HG02642 (cell line): ENCODE measurements at regions not wholly inside any gene's neighbourhood (a gene's known extent, or its start where the extent isn't known, plus 50 kb on each side); places are given as distances from the start of the nearest gene placed in this dataset.
"Not testable (repeated sequence)": the region's sequence is repeated elsewhere in the genome, so short reads cannot be mapped to it uniquely, and the experiment has no call there.

Experiments
- ATAC-seq: cut with Tn5 transposase; IDR thresholded peaks from one replicate; pipeline ENCODE4 v1.9.1; 2021; ENCODE audit warnings: mild to moderate bottlenecking; ENCODE audit not compliant: unreplicated experiment, poor library complexity

DNA sequence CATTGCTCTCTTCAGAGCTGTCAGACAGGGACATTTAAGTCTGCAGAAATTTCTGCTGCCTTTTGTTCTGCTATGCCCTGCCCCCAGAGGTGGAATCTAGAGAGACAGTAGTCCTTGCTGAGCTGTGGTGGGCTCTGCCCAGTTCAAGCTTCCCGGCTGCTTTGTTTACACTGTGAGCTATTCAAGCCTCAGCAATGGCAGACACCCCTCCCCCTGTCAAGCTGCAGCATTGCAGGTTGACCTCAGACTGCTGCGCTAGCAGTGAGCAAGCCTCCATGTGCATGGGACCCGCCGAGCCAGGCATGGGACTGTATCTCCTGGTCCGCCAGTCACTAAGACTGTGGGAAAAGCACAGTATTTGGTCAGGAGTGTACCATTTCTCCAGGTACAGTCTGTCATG lies 53.6 kb upstream of the MAPK10 start:
- not testable (repeated sequence) for ATAC-seq

DNA sequence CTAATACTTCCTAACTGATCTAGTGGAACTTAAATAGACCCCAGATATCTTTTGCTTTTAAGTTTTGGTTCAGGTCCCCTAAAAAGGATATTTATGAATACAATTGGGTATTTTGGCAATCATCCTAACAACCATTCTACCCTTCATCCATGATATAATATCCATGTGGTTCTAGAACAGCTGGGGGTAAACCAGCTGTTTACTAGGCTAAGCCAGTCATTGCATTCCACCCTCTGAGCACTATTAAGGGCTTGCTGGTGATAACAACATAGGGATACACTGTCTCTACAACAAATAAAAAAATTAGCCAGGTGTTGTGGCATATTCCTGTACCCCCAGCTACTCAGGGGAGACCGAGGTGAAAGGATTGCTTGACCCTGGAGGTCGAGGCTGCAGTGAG lies 54.8 kb upstream of the MAPK10 start:
- ATAC-seq, result no peak

DNA sequence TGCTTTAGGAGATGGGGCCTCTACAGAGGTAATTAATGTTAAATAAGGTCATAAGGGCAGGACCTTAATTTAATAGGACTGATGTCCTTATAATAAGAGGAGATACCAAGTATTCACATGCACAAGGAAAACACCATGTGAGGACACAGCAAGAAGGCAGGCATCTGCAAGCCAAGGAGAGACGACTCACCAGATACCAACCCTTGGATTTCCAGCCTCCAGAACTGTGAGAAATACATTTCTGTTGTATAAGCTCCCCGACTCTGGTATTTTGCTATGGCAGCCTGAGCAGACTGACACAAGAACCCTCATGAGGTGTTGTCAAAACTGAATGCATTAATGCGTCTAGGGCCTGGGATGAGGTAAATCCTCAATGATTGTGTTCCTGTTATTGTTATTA lies 56.2 kb upstream of the MAPK10 start:
- ATAC-seq, result no peak

DNA sequence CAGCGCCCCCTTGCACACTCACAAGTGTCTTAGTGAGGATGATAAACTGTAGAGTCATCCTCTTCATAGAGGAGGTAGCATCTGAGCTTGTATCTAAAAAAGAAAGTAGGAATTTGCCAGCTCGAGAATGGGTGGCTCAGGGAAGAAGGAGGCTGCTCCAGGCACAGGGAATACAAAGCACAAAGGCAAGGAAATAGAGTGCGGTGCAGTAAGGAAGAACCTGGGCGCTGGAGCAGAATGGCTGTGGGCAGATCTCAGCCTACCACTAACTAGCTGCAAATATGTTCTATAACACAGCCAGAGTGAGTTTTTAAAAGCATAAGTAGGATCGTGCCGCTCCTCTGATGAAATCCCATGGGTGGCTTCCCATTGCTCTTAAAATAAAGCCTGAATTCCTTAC lies 61.6 kb upstream of the MAPK10 start:
- no peak for ATAC-seq

DNA sequence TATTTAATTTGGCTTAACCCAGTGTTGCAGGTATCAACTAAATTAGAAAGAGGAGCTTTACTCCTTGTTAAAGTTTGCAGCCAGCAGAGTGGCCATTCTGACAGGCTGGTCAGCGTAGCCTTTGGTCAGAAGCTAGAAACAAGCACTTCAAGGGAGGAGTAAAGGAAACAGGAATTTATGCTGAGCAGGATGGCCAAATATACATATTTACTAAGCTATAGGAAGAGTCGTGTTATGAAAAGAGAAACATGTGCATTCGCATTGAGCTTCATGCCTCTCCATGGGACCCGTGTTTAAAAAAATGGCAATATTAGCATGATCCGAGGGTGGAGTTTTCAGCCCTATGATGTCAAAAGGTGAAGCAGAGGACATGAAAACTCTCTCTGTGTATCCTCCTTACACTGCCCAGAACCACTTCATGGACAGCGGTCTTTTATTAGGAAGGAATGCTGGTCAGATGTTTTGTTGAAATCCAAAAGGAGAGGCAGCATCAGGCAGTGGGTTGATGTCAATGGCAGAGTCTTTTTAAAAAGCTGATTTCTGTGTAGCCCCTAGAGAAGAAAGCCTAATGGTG lies 71.8 kb upstream of the MAPK10 start:
- no peak for ATAC-seq

DNA sequence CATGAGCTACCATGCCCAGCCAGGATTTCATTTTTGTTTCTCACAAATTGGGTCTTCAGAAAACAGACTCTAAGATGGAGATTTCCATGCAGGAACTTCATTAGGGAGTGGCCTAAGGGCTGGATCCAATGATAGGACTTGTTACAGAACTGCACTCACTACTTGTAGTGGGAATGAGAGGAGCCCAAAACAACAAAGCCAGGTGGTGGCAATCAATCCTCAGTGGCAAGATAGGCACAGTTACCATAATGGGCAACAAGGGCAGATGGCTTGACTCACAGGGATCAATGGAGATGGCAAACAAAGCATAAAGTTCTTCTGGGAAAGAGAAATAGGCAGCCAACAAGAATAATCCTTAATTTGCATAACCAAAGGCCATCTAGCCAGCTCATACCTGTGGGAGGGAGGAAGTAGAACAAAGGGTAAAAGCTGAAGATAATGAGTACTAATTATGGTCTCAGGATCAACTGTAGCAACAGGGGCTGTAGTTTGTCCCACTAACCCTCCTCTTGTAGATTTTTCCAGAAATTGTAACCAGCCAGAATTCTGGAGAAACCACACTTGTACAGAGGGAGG lies 72.8 kb upstream of the MAPK10 start:
- no peak for ATAC-seq

DNA sequence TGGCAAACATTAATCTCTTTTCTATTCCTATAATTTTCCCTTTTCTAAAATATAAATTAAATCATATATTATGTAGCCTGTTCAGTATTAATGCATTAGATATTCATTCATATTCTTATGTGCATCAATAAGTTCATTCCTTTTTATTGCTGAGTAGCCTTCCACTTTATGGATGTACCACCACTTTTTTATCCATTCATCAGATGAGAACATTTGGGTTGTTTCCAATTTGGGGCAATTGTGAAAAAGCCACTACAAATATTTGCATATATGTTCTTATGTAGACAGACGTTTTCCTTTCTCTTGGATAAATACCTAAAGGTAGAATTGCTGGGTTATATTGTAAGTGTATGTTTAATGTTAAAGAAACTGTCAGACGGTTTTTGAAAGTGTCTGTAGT lies 79.4 kb upstream of the MAPK10 start:
- ATAC-seq, result no peak

DNA sequence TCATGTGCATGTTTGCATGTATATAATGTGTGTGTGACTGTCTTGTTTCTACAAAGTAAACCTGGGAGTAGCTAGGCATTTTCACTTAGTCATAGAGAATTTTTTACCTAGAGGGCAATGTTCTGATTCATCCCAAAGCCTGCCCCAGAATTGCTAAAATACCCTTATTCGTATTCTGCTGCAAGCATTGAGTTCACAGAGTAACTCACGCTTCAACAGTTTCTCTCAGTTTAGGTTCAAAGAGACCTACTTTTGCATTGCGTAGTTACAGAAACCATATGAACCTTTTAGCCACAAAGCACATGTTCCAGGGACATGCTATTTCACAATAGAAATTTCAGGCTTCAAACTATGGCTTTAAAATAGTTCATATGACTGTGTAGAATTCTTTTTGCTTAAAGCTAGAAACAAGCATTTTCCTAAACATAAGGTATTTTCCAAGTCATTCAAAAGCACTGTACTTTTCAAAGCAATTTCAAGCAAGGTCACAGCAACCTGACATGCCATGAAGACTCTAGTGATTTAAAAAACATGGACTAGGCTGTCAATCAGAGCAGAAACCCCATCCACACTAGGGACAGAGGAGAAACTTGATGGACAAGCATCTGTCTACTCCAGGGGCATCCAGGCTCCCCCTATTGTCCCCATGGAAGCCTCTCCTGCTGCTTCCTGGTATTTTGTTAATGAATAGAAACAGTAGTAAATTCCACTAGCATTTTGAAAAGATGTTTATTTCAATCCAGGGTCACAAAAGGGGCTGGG lies 81.5 kb upstream of the MAPK10 start:
- ATAC-seq, result peak; percentile 75

DNA sequence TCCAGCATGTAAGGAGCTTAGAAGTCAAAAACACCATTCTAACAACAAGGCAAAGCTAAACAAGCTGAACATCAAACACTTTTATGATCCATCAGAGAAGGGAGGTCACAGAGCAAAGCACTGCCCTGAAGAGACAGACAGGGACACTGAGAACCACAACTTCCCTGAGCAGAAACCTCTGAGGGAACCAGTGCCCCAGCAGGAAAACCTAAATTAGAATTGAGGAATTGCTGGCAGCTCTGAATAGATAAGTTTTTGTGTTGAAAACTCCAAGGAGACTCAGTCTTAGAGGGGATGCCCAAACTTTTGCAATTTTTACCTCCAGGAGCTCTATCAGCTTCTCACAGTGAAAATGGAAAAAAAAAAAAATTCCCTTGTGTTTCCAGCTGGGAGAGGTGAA lies 83.0 kb upstream of the MAPK10 start:
- ATAC-seq, result no peak

DNA sequence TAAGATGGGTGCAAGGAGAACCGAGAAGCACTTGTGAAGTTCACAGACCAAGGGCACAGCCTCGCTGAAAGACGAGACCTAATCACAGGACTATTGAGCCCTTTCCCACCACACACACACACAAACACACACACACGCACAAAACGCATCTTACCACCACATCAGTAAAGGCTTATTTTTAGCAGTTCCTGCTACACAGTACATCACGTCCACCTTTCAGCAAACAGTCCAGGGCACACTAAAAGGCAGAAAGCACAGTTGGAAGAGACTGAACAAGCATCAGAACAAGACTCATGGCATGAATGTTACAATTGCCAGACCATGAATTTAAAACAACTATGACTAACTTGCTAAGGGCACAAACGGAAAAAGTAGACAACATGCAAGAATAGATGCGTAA lies 83.6 kb upstream of the MAPK10 start:
- no peak for ATAC-seq

DNA sequence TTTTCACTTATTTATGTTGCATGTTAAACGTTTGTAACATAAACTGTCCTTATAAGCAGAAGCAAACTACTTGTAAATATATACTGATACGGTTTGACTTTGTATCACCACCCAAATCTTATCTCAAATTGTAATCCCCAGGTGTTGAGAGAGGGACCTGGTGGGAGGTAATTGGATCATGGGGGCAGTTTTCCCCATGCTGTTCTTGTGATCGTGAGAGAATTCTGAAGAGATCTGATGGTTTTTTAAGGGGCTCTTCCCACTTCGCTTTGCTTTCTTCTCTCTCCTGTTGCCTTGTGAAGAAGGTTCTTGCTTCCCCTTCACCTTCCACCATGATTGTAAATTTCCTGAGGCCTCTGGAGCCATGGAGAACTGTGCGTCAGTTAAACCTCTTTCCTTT lies 87.1 kb upstream of the MAPK10 start:
- no peak for ATAC-seq

DNA sequence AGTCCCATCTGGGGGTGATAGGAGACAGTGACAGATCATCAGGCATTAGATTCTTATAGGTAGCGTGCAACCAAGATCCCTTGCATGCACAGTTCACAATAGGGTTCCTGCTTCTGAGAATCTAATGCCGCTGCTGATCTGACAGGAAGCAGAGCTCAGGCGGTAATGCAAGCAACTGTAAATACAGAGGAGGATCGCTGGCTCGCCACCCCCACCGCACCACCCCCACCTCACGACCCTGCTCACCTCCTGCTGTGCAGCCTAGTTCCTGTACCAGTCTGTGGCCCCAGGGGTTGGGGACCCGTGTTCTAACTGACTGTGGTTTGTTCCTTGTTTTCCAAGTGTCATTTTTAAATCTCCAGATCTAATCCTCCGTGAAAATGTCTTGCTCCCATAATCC lies 89.0 kb upstream of the MAPK10 start:
- no peak for ATAC-seq

DNA sequence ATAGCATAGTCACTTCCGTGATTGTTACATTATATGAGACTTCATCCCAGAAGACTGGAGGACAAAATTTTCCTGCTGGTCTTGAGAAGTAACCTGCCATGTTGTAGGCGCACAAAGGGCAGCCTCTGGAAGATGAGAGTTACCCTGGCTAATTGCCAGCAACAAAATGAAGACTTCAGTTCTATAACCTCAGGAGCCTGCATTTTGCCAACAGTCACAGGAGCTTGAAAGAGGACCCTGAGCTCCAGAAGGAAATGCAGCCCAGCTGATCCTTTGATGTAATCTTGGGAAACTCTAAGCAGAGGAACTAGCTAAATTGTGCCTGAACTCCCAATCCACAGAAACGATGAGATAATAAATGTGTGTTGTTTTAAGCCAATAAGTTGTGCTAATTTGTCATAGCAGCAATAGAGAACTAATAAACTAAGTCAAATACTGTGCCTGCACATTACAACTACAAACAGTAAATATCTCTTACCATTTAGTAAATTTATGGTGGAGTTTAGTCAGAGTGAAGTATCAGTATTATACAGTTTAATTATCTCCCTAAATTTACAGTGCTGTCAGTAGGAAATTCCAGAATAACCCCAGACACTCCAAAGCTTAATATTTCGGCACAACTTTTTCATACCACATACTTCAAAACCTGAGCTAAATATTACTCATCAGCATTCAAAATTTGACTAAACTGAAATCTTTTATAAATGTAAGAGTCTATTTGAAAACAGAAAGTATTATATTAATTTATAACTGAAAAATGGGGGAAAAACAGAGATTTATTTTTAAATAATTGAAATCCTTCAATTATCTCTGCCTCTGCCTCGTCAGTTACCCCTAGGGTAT lies 90.1 kb upstream of the MAPK10 start:
- no peak for ATAC-seq

DNA sequence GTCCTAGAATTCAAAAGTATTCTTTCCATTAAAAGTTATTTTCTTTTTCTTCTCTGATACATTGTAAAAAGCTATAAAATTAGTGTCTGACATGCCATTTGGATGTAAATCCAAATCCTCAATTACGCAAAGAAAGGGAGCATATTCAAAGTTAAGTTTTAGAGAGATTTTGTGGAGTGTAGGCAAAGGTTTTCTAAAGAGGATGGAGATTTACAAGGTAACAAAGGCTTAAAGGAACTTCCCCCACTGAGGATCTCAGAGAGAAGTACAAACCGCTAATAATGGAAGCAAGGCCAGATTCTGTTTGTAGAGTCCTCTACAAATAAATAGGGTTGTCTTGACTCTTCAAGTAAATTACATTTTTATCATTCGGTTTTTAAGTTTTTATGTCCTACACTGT lies 91.0 kb upstream of the MAPK10 start:
- no peak for ATAC-seq

DNA sequence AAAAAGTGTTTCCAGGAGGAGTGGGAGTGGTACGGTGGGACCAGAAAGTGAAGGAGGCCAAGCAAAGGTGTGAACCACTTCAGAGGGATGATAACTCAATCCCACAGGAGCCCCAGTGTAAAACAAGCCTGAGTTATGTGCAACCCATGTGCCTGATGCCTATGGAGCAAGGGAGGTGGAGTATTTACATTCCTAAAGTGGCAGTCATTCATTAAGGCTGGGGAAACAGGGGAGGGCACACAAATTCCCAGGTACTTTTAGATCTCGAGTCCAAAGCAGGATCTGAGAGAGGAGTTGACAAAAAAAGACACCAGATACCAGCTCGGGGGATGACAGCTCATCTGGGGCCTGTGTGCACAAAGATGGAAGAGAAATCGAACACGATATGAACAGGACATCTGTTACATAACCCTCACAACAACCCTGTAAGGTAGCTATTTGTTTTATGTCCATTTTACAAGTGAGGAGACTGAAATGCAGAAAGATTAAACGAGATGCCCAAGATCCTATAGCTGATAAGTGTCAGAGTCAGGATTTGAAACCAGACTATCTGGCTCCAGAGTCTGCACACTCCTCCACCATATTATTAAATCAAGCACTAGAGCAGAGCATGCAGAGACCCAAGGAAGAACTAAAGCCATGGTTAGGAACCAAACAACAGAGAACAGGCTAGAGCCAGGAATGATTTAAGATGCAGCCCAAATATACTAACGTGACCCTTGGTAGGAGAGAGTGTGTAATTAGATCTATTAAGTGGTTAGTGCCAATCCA lies 91.9 kb upstream of the MAPK10 start:
- ATAC-seq, result no peak

DNA sequence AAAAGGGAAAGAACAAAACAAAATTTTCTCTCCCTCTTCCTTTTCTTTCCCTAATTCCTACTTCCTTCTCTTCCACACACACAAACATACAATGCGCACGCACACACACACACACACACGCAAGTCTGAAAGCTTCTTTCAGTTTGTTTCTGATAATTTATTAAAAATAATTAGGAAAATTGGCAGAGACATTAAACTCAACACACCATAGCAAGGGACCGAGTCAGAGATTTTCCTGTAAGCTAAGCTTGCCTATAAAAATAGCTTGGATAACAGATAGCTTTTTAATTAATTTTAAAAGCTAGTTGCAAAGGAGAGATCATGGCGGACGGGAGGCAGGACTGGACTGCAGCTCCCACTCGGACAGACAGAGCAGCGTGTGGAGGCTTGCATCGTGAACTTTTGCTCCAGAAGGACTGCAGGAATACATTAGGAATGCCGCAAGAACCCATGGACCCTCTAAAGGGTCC lies 92.6 kb upstream of the MAPK10 start:
- no peak for ATAC-seq

DNA sequence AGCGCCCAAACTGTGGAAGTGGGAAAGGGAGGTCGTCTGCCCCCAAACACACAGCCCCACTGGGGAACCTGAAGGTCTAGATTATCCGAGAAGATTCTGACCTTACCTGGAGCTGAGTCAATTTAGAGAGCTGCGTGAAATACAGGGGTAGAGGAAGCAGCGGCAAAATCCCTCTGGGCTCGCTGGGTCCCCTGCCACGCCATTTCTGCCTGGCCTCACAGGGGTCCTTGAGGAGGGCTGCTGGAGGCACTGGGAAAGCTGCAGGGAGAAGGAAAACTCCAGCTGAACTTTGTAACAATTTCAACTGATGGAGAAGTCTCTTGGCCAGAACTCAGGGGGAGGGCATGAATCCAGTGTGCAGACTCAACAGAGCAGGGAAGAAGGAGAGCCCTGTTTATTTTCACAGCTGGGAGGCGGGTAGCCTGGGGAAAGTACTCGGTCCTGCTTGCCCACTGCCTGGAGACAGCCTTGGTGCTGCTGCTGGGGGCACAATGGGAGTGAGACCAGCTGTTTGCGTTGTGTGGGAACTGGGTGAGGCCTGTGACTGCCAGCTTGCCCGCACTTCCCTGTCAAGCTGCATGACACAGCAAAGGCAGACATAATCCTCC lies 93.2 kb upstream of the MAPK10 start:
- no peak for ATAC-seq

DNA sequence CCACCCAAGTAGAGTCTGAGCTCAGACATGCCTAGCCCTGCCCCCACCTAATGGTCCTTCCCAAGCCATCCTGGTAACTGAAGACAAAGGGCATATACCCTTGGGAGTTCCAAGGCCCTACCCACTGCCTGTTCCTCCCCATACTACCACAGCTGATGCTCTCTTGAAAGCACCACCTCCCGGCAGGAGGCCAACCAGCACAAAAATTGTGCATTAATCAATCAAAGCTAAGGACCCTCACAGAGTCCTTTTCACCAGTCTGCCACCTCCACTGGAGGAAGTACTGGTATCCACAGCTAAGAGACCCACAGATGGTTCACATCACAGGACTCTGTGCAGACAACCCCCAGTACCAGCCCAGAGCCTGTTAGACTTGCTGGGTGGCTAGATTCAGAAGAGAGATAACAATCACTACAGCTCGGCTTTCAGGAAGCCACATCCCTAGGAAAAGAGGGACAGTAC lies 93.8 kb upstream of the MAPK10 start:
- not testable (repeated sequence) for ATAC-seq

DNA sequence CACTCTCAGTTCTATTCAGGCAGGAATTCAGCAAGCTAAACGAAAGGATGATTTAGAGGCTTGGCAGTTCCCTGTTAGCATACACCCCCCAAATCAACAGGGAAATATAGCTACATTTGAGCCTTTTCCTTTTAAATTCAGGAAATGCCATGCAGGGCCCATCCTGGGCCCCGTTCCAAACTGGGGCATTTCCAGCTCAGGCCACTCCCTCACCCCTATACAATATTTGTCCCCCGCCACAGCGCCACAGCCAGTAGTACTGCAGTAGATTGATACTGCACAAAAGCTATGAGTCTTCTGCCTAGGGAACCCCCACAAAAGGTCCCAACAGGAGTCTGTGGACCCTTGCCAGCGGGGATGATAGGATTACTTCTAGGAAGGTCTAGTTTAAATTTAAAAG lies 102.0 kb upstream of the MAPK10 start:
- no peak for ATAC-seq
